ENCODE measurements at regions not wholly inside any gene's neighbourhood (a gene's known extent, or its start where the extent isn't known, plus 50 kb on each side); places are given as distances from the start of the nearest gene placed in this dataset.

DNA sequence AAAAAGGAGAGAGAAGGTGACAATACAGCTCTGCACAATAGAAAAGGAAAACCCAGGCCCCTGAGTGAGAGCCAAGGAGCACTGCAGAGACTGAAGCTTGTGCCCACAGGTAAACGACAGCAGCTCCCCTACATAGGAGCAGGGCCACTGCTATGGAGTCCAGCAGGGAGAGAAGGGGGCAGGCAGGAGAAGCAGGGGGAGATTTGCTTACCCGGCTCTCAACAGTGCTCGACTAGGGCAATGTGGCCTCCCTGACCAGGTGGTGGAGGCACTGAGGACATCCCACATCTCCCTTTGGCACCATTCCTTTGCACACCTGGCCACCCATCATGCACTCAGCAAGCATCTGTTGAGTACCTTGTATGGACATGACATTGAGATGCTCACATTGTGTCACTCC is 153.0 kb downstream of the EVX1 start:
- no peaks in the 10 kb centered on the region for H3K36me3 ChIP-seq
- 61 to 85% methylated on average over 3 of the region's 3 CpGs for whole genome bisulfite sequencing, 2 donors
- TF ChIP-seq, protein P1, sequence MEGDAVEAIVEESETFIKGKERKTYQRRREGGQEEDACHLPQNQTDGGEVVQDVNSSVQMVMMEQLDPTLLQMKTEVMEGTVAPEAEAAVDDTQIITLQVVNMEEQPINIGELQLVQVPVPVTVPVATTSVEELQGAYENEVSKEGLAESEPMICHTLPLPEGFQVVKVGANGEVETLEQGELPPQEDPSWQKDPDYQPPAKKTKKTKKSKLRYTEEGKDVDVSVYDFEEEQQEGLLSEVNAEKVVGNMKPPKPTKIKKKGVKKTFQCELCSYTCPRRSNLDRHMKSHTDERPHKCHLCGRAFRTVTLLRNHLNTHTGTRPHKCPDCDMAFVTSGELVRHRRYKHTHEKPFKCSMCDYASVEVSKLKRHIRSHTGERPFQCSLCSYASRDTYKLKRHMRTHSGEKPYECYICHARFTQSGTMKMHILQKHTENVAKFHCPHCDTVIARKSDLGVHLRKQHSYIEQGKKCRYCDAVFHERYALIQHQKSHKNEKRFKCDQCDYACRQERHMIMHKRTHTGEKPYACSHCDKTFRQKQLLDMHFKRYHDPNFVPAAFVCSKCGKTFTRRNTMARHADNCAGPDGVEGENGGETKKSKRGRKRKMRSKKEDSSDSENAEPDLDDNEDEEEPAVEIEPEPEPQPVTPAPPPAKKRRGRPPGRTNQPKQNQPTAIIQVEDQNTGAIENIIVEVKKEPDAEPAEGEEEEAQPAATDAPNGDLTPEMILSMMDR (IDR thresholded peaks at IDR 0.05): no peak
- intact Hi-C loops (cut with DNase I): no loop called here
- no peak overlapping the region for H3K27ac ChIP-seq
- no peak overlapping the region for H3K4me3 ChIP-seq
- DNase-seq (no peak), ATAC-seq (no peak)
- H3K4me1 ChIP-seq: peaks cover 0 to 8% (median 0%) of the 10 kb centered on the region in 9 donors
- peaks cover 0 to 8% (median 3%) of the 10 kb centered on the region in 11 donors for H3K9me3 ChIP-seq
- H3K27me3 ChIP-seq: peaks cover 0 to 18% (median 4%) of the 10 kb centered on the region in 7 donors

DNA sequence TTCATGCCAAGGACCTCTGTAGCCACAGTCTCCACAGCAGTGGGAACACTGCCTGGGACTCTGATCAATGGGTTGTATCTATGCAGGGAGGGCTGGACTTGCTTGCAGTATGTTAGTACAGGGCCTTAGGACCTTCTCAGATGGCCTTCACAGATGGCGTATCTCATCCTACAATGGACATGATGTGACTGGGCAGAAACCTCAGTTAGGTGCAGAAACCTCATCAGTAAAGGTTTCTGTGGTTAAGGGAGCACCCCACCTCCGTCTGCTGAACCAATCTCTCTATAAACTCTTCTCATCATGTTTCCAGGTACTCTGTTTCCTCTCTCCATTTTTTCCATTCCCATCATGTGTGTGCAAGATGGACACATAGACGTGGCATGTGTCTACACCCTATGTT is 154.9 kb downstream of the EVX1 start:
- no peak for ATAC-seq
- intact Hi-C loops (cut with DNase I): no loop called here

DNA sequence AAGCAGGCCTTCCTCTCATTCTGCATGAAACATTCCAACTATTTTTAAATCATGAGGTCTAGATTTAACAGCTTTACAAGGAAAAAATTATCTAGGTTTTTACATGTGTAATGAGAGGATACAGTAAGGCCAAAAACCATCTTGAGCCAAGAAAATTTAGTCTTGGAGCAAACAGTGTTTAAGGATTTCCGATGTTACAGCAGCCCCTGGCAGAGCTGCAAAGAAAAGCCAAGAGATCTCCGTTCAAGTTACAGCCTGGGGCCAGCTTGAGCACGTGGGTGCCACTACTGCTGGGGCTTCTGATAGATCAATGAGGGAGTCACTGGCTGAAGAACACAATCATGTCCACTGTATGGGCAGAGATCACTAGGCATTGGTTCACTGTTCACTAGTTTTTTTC is 156.2 kb downstream of the EVX1 start:
- Histone ChIP-seq H3K4me3 (no peak overlapping the region), H3K27ac (no peak overlapping the region), H3K4me1 (peaks cover 0 to 8% (median 0%) of the 10 kb centered on the region in 9 donors), H3K27me3 (peaks cover 0 to 23% (median 0%) of the 10 kb centered on the region in 7 donors), H3K36me3 (no peaks in the 10 kb centered on the region), H3K9me3 (peaks cover 0 to 3% (median 0%) of the 10 kb centered on the region in 11 donors)
- ATAC-seq (no peak), DNase-seq (no peak)
- TF ChIP-seq, protein P1 (IDR thresholded peaks at IDR 0.05): no peak
- WGBS, 2 donors: 42 to 46% methylated on average over 3 of the region's 3 CpGs
- intact Hi-C loops (cut with DNase I): loop anchor here in 1 of 10 donors (1.0 kb wide), 1 partner anchor 15 kb away; no protein-coding TSS in a partner anchor

More for the DNA sequence above, 154.9 kb downstream of the EVX1 start:
- Histone ChIP-seq H3K27me3 (peaks cover 0 to 23% (median 0%) of the 10 kb centered on the region in 7 donors), H3K36me3 (no peaks in the 10 kb centered on the region), H3K27ac (no peak overlapping the region), H3K4me3 (no peak overlapping the region), H3K9me3 (peaks cover 0 to 8% (median 3%) of the 10 kb centered on the region in 11 donors), H3K4me1 (peaks cover 0 to 8% (median 0%) of the 10 kb centered on the region in 9 donors)
- WGBS, 2 donors: 88 to 93% methylated on average over 3 of the region's 3 CpGs
- TF ChIP-seq, protein P1 (IDR thresholded peaks at IDR 0.05): no peak
- DNase-seq: no peak

DNA sequence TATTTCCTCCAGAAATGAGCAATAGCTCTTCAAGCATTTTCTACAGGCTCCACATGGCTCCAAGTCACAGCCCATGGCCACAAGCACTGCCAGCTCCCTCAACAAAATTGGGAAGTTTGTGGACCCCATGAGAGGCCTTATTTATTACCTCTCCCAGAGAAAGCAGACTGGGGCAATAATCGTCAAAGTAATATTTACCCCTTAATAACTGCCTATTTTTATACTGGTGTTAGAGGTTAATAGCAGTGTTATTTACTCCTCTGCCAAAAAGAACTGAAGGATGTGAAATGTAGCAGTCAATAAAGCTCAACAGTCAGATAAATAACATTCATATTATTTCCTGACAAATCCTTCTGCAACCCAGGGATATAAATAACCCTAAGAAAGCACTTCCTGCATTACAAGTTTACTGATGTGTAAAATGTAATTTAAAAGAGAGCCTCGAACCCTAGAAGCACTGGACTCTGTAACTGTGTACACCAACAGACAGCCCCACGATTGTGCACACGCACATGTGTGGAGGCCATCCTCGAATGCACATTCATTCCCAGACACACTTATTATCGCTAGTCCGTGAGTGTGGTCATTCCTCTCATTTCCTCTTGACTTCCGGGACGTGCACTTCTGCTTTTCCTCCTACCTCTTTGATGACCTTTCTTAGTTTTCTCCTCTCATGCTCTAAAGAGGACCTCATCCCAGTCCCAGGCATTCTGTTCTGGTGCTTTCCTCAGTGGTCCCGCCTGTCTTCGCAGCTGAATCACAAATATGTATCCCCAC is 157.4 kb downstream of the EVX1 start:
- H3K9me3 ChIP-seq: no peaks in the 10 kb centered on the region
- H3K4me3 ChIP-seq: no peak overlapping the region
- TF ChIP-seq, protein P1 (IDR thresholded peaks at IDR 0.05): no peak
- intact Hi-C loops (cut with DNase I): loop anchor here in 1 of 10 donors (1.0 kb wide), 1 partner anchor 16 kb away; no protein-coding TSS in a partner anchor
- H3K27me3 ChIP-seq: peaks cover 0 to 14% (median 0%) of the 10 kb centered on the region in 7 donors
- no peaks in the 10 kb centered on the region for H3K36me3 ChIP-seq
- ATAC-seq (no peak), DNase-seq (no peak)
- no peak overlapping the region for H3K27ac ChIP-seq
- peaks cover 0 to 8% (median 0%) of the 10 kb centered on the region in 9 donors for H3K4me1 ChIP-seq
- WGBS, 2 donors: 54 to 71% methylated on average over 11 of the region's 11 CpGs
